ENCODE measurements at regions not wholly inside any gene's neighbourhood (a gene's known extent, or its start where the extent isn't known, plus 50 kb on each side); places are given as distances from the start of the nearest gene placed in this dataset.

GRCh38 chr5:44907396-44907795, 98.6 kb downstream of the MRPS30 start:
- Histone ChIP-seq H3K27ac (ENCODE audit: low read depth in 1 of 2, low read length in 2 of 2) (no peak overlapping the region), H3K9me3 (ENCODE audit: control insufficient read depth in 1 of 2, insufficient read depth in 1 of 2, low read length in 2 of 2) (peaks cover 0 to 4% of the 10 kb centered on the region in 2 experiments), H3K27me3 (ENCODE audit: control insufficient read depth in 1 of 2, insufficient read depth in 2 of 2, low read length in 2 of 2) (no peaks in the 10 kb centered on the region), H3K4me3 (ENCODE audit: low read length) (no peak overlapping the region), H3K36me3 (ENCODE audit: insufficient read depth, low read length) (no peaks in the 10 kb centered on the region), H3K4me1 (ENCODE audit: insufficient read depth, low read length) (no peaks in the 10 kb centered on the region)
- Mint-ChIP-seq H3K27ac (no peak overlapping the region), H3K36me3 (ENCODE audit: low read depth) (no peaks in the 10 kb centered on the region), H3K4me1 (ENCODE audit: low read depth) (no peaks in the 10 kb centered on the region), H3K4me3 (no peak overlapping the region), H3K27me3 (no peaks in the 10 kb centered on the region), H3K9me3 (no peaks in the 10 kb centered on the region)
- intact Hi-C loops (cut with DNase I, micrococcal nuclease) = no loop called here
- DNase-seq (no peak), ATAC-seq (ENCODE audit: poor library complexity) (no peak)
- ChIA-PET POLR2A (no interaction called here), CTCF (no interaction called here)
- TF ChIP-seq CTCF (IDR thresholded peaks at IDR 0.05) = no peak

- H3K27ac Mint-ChIP-seq = no peak overlapping the region
- intact Hi-C loops (cut with DNase I, micrococcal nuclease) = no loop called here
- H3K36me3 Mint-ChIP-seq (ENCODE audit: low read depth) = no peaks in the 10 kb centered on the region
- no peaks in the 10 kb centered on the region for H3K27me3 ChIP-seq (ENCODE audit: control insufficient read depth in 1 of 2, insufficient read depth in 2 of 2, low read length in 2 of 2)
- H3K36me3 ChIP-seq (ENCODE audit: insufficient read depth, low read length) = no peaks in the 10 kb centered on the region
- CTCF ChIA-PET = no interaction called here
- ATAC-seq (ENCODE audit: poor library complexity) (no peak), DNase-seq (no peak)
- no peak overlapping the region for H3K4me3 ChIP-seq (ENCODE audit: low read length)
- H3K27me3 Mint-ChIP-seq = no peaks in the 10 kb centered on the region
- TF ChIP-seq CTCF (IDR thresholded peaks at IDR 0.05) = no peak
- peaks cover 0 to 4% of the 10 kb centered on the region in 2 experiments for H3K9me3 ChIP-seq (ENCODE audit: control insufficient read depth in 1 of 2, insufficient read depth in 1 of 2, low read length in 2 of 2)
- no peak overlapping the region for H3K27ac ChIP-seq (ENCODE audit: low read depth in 1 of 2, low read length in 2 of 2)
- no peak overlapping the region for H3K4me3 Mint-ChIP-seq
- POLR2A ChIA-PET = no interaction called here
- no peaks in the 10 kb centered on the region for H3K4me1 ChIP-seq (ENCODE audit: insufficient read depth, low read length)
- no peaks in the 10 kb centered on the region for H3K9me3 Mint-ChIP-seq
- no peaks in the 10 kb centered on the region for H3K4me1 Mint-ChIP-seq (ENCODE audit: low read depth)
Observed at GRCh38 chr5:44909004-44909403, 100.3 kb downstream of the MRPS30 start.

- Histone ChIP-seq H3K4me1 (ENCODE audit: insufficient read depth, low read length) (no peaks in the 10 kb centered on the region), H3K27ac (ENCODE audit: low read depth in 1 of 2, low read length in 2 of 2) (no peak overlapping the region), H3K27me3 (ENCODE audit: control insufficient read depth in 1 of 2, insufficient read depth in 2 of 2, low read length in 2 of 2) (no peaks in the 10 kb centered on the region), H3K9me3 (ENCODE audit: control insufficient read depth in 1 of 2, insufficient read depth in 1 of 2, low read length in 2 of 2) (peaks cover 0 to 4% of the 10 kb centered on the region in 2 experiments), H3K4me3 (ENCODE audit: low read length) (no peak overlapping the region), H3K36me3 (ENCODE audit: insufficient read depth, low read length) (no peaks in the 10 kb centered on the region)
- H3K4me1 Mint-ChIP-seq (ENCODE audit: low read depth) = no peaks in the 10 kb centered on the region
- H3K4me3 Mint-ChIP-seq = no peak overlapping the region
- ChIA-PET POLR2A (no interaction called here), CTCF (no interaction called here)
- ATAC-seq (ENCODE audit: poor library complexity) (no peak), DNase-seq (no peak)
- intact Hi-C loops (cut with DNase I, micrococcal nuclease) = no loop called here
- no peaks in the 10 kb centered on the region for H3K36me3 Mint-ChIP-seq (ENCODE audit: low read depth)
- no peak overlapping the region for H3K27ac Mint-ChIP-seq
- H3K27me3 Mint-ChIP-seq = no peaks in the 10 kb centered on the region
- no peak for TF ChIP-seq CTCF (IDR thresholded peaks at IDR 0.05)
- no peaks in the 10 kb centered on the region for H3K9me3 Mint-ChIP-seq
Observed at GRCh38 chr5:44911501-44911900, 102.8 kb downstream of the MRPS30 start.
